Fibroblast of skin of left biceps (primary cell): ENCODE measurements at regions not wholly inside any gene's neighbourhood (a gene's known extent, or its start where the extent isn't known, plus 50 kb on each side); places are given as distances from the start of the nearest gene placed in this dataset.
"Not testable (repeated sequence)": the region's sequence is repeated elsewhere in the genome, so short reads cannot be mapped to it uniquely, and the experiment has no call there.

Experiments
- DNase-seq, 2 experiments: peaks; one replicate each; pipeline ENCODE4 v3.0.0-alpha.2; 2013; ENCODE audit warnings: low read depth in 2 of 2

GRCh38 chr15:96582473-96582872, 252.0 kb downstream of the NR2F2 start:
- DNase-seq, result no peak

GRCh38 chr15:96583671-96584070, 253.2 kb downstream of the NR2F2 start:
- DNase-seq, result no peak

GRCh38 chr15:96585484-96586386, 255.2 kb downstream of the NR2F2 start:
- no peak for DNase-seq

- DNase-seq, result no peak
Measured at GRCh38 chr15:96586901-96587300, 256.4 kb downstream of the NR2F2 start.

- no peak for DNase-seq
Measured at GRCh38 chr15:96589864-96590263, 259.4 kb downstream of the NR2F2 start.

- DNase-seq, result no peak
Measured at GRCh38 chr15:96593735-96594134, 263.2 kb downstream of the NR2F2 start.

- no peak for DNase-seq
Measured at GRCh38 chr15:96595951-96596350, 265.5 kb downstream of the NR2F2 start.

GRCh38 chr15:96598514-96598913, 268.0 kb downstream of the NR2F2 start:
- DNase-seq, result no peak

- no peak for DNase-seq
Measured at GRCh38 chr15:96599268-96599667, 268.8 kb downstream of the NR2F2 start.

- no peak for DNase-seq
Measured at GRCh38 chr15:96600350-96600749, 269.9 kb downstream of the NR2F2 start.

- no peak for DNase-seq
Measured at GRCh38 chr15:96606617-96607016, 276.1 kb downstream of the NR2F2 start.

GRCh38 chr15:96610757-96611156, 280.3 kb downstream of the NR2F2 start:
- no peak for DNase-seq

GRCh38 chr15:96612917-96613316, 282.4 kb downstream of the NR2F2 start:
- DNase-seq, result no peak

GRCh38 chr15:96619174-96619573, 288.7 kb downstream of the NR2F2 start:
- DNase-seq, result no peak

- no peak for DNase-seq
Measured at GRCh38 chr15:96622714-96623113, 292.2 kb downstream of the NR2F2 start.

GRCh38 chr15:96625256-96625655, 294.8 kb downstream of the NR2F2 start:
- no peak for DNase-seq

- DNase-seq, result no peak
Measured at GRCh38 chr15:96627031-96627568, 296.6 kb downstream of the NR2F2 start.

- DNase-seq, result no peak
Measured at GRCh38 chr15:96629511-96629910, 299.0 kb downstream of the NR2F2 start.

GRCh38 chr15:96638793-96639192, 308.3 kb downstream of the NR2F2 start:
- no peak for DNase-seq

- no peak for DNase-seq
Measured at GRCh38 chr15:96645796-96646195, 315.3 kb downstream of the NR2F2 start.

GRCh38 chr15:96648866-96649265, 318.4 kb downstream of the NR2F2 start:
- DNase-seq, result no peak

- no peak for DNase-seq
Measured at GRCh38 chr15:96657096-96657495, 326.6 kb downstream of the NR2F2 start.

GRCh38 chr15:96666979-96667378, 336.5 kb downstream of the NR2F2 start:
- DNase-seq, result not testable (repeated sequence)
